MG63 (cell line): ENCODE measurements at regions not wholly inside any gene's neighbourhood (a gene's known extent, or its start where the extent isn't known, plus 50 kb on each side); places are given as distances from the start of the nearest gene placed in this dataset.

Experiments
- DNase-seq: peaks from one replicate; pipeline ENCODE4 v3.0.0-alpha.2; 2020
- H3K27me3 ChIP-seq: fragments of 250-450 bp; sonication (Bioruptor Pico); 2 replicates; pipeline ENCODE4 v1.5.1; 2020; ENCODE audit warnings: mild to moderate bottlenecking, moderate library complexity
- H3K36me3 ChIP-seq: fragments of 250-450 bp; sonication (Bioruptor Pico); 2 replicates; pipeline ENCODE4 v1.5.1; 2020; ENCODE audit warnings: mild to moderate bottlenecking, moderate library complexity
- H3K4me3 ChIP-seq: fragments of 250-450 bp; sonication (Bioruptor Pico); 2 replicates; pipeline ENCODE4 v1.5.1; 2020; ENCODE audit warnings: mild to moderate bottlenecking, moderate library complexity
- H3K9me3 ChIP-seq: fragments of 250-450 bp; sonication (Bioruptor Pico); 2 replicates; pipeline ENCODE4 v1.5.1; 2020; ENCODE audit warnings: mild to moderate bottlenecking, moderate library complexity

DNA sequence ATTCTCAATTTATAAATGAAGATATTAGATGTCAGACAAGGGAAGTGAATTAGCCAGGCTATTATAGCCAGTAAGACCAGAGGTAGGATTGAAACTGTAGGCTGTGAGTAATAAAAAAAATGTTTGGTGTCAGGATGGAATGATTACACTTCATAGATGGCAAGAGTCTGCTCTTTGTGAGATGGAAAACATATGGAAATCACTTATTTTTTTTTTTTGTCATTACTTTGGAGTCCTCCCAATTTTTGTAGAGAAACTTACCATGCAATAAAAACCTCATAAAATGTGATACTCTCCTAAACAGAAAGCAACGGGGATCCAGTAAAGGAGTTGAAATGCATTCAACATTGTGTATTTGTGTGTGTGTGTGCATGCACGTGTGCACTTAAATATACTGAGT is 532.7 kb upstream of the CDH8 start:
- Histone ChIP-seq H3K36me3 (no peaks in the 10 kb centered on the region), H3K9me3 (no peaks in the 10 kb centered on the region), H3K4me3 (no peak overlapping the region), H3K27me3 (no peaks in the 10 kb centered on the region)
- no peak for DNase-seq

GRCh38 chr16:62565706-62566105 is 529.5 kb upstream of the CDH8 start:
- Histone ChIP-seq H3K4me3 (no peak overlapping the region), H3K27me3 (no peaks in the 10 kb centered on the region), H3K9me3 (no peaks in the 10 kb centered on the region), H3K36me3 (no peaks in the 10 kb centered on the region)
- DNase-seq: no peak

- no peak for DNase-seq
- Histone ChIP-seq H3K27me3 (no peaks in the 10 kb centered on the region), H3K36me3 (no peaks in the 10 kb centered on the region), H3K4me3 (no peak overlapping the region), H3K9me3 (no peaks in the 10 kb centered on the region)
These were observed 528.1 kb upstream of the CDH8 start for GRCh38 chr16:62564291-62564690.

DNA sequence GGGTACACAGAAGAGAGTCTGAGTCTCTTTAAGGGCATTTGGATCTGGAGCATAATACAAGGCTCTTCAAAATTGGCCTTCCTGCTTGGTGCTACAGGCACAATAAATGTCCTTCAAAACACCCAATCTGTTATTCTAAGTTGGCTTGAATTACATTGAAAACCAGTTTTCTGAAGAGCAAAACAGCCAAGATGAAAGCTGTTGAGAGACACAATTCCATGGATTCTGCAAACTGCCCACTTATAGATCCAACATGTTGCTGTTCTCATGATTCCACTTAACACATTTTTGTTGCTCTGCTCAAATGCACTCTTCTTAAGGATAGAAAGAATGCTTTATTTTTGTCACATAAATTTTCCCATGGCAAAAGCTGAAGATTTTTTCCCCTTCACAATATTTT is 525.9 kb upstream of the CDH8 start:
- Histone ChIP-seq H3K27me3 (no peaks in the 10 kb centered on the region), H3K9me3 (no peaks in the 10 kb centered on the region), H3K36me3 (no peaks in the 10 kb centered on the region), H3K4me3 (no peak overlapping the region)
- DNase-seq: no peak

- H3K27me3 ChIP-seq: no peaks in the 10 kb centered on the region
- DNase-seq: no peak
- H3K9me3 ChIP-seq: no peaks in the 10 kb centered on the region
- H3K4me3 ChIP-seq: no peak overlapping the region
- no peaks in the 10 kb centered on the region for H3K36me3 ChIP-seq
These were observed 513.6 kb upstream of the CDH8 start for GRCh38 chr16:62549875-62550274.

GRCh38 chr16:62548095-62548494 is 511.9 kb upstream of the CDH8 start:
- Histone ChIP-seq H3K27me3 (no peaks in the 10 kb centered on the region), H3K36me3 (no peaks in the 10 kb centered on the region), H3K4me3 (no peak overlapping the region), H3K9me3 (no peaks in the 10 kb centered on the region)
- no peak for DNase-seq

- DNase-seq: no peak
- Histone ChIP-seq H3K9me3 (no peaks in the 10 kb centered on the region), H3K4me3 (no peak overlapping the region), H3K36me3 (no peaks in the 10 kb centered on the region), H3K27me3 (no peaks in the 10 kb centered on the region)
These were observed 510.5 kb upstream of the CDH8 start for GRCh38 chr16:62546701-62547100.

- no peak for DNase-seq
- no peak overlapping the region for H3K4me3 ChIP-seq
- H3K36me3 ChIP-seq: no peaks in the 10 kb centered on the region
- H3K27me3 ChIP-seq: no peaks in the 10 kb centered on the region
- no peaks in the 10 kb centered on the region for H3K9me3 ChIP-seq
These were observed 508.8 kb upstream of the CDH8 start for GRCh38 chr16:62545039-62545438.

DNA sequence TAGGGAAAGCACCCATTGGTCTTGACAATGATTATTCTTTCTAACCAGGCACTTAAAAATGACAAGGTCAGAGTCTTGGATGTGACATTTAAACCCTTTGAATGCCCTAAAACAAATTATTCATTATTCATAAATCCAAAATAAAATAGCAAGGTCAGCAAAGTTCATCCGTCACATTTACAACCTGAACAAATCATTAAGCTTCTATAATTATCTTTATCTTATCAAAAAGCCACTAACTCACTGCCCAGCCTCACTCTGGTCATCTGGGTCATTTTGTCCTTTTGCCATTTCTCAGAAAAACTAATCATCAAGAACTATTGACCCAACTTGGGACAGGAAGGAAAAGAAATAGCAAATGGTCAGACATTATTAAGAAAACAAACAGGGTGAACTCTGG is 507.3 kb upstream of the CDH8 start:
- DNase-seq: no peak
- H3K4me3 ChIP-seq: no peak overlapping the region
- no peaks in the 10 kb centered on the region for H3K9me3 ChIP-seq
- H3K36me3 ChIP-seq: no peaks in the 10 kb centered on the region
- no peaks in the 10 kb centered on the region for H3K27me3 ChIP-seq

DNA sequence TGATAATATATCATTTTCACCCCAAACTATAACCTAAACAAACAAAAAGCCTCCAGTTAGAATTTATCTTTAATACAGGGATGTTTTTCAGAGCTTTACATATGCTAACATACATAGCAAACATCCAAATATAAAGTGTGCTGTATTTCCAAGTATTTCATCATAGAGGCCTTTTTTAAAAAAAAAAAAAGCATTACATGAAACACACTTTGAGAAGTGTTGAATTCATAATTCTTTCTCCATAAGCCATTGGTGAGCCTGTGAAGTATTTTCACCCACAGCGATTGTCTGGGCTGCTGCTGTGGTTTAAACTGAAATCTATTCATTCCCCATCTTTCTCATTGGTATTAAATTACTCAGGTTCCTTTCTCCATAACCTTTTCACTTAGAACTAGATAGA is 503.4 kb upstream of the CDH8 start:
- Histone ChIP-seq H3K36me3 (no peaks in the 10 kb centered on the region), H3K4me3 (no peak overlapping the region), H3K9me3 (no peaks in the 10 kb centered on the region), H3K27me3 (no peaks in the 10 kb centered on the region)
- DNase-seq: no peak

DNA sequence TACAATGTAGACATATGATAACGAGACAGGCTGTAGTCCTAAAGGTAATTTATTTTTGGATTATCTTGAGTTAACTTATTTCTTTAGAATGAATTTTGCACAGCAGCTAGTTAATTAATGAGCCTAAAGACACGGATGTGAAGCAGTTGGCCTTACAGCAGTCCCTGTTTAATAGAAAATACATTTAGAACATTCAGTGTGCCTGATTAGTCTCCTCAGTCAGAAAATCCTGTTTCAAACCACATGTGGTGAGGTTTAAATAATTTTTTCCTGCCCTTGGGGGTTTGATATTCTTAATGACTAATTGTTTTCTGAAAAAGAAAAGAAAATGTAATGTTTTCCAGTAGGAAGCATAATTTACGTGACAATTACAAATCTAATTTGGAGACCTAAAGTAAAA is 494.2 kb upstream of the CDH8 start:
- Histone ChIP-seq H3K36me3 (no peaks in the 10 kb centered on the region), H3K27me3 (no peaks in the 10 kb centered on the region), H3K4me3 (no peak overlapping the region), H3K9me3 (no peaks in the 10 kb centered on the region)
- no peak for DNase-seq

- Histone ChIP-seq H3K27me3 (no peaks in the 10 kb centered on the region), H3K36me3 (no peaks in the 10 kb centered on the region), H3K4me3 (no peak overlapping the region), H3K9me3 (no peaks in the 10 kb centered on the region)
- no peak for DNase-seq
These were observed 479.8 kb upstream of the CDH8 start for GRCh38 chr16:62516001-62516400.

DNA sequence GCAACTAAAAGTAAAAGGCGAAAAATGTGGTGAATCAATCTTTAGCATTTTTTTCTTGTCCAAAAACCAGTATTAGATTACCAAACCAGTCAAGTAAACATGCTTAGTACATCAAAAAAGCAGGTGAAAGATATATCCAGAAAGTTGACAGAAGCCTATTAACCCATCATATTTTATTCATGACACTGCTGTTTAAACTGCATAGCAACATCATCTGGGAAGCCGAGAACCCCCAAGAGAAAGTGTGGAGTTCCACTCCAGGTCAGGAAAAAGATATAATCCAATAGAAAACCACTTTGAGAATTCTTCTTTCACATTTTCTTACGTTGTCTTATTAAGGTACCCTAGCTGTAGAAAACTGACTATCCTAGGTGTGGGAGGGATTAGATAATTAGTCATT is 466.8 kb upstream of the CDH8 start:
- Histone ChIP-seq H3K4me3 (no peak overlapping the region), H3K9me3 (no peaks in the 10 kb centered on the region), H3K27me3 (no peaks in the 10 kb centered on the region), H3K36me3 (no peaks in the 10 kb centered on the region)
- no peak for DNase-seq

- Histone ChIP-seq H3K36me3 (no peaks in the 10 kb centered on the region), H3K9me3 (no peaks in the 10 kb centered on the region), H3K27me3 (no peaks in the 10 kb centered on the region), H3K4me3 (no peak overlapping the region)
- DNase-seq: no peak
These were observed 442.7 kb upstream of the CDH8 start for GRCh38 chr16:62478903-62479458.

- H3K36me3 ChIP-seq: no peaks in the 10 kb centered on the region
- H3K27me3 ChIP-seq: no peaks in the 10 kb centered on the region
- H3K9me3 ChIP-seq: no peaks in the 10 kb centered on the region
- no peak overlapping the region for H3K4me3 ChIP-seq
- DNase-seq: no peak
These were observed 441.6 kb upstream of the CDH8 start for GRCh38 chr16:62477796-62478195.

DNA sequence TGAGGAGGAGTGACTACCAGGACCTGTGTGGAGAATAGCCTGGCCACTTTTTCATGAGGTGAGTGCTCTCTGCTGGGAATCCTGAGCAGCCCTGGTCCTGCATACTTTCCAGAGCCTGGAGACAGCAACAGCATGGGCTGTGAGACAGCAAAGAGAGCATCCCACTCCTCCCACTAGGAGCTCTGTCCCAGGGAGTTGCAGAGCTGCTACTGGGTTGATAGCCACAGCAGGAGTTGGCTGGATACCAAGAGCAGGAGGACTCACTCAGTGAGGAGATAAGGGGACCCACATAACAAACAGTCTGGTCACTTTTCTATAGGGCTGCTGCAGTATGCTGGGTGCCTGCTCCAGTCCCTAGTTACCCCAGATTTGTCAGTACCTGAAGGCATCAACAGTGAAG is 439.3 kb upstream of the CDH8 start:
- Histone ChIP-seq H3K36me3 (no peaks in the 10 kb centered on the region), H3K27me3 (no peaks in the 10 kb centered on the region), H3K9me3 (no peaks in the 10 kb centered on the region), H3K4me3 (no peak overlapping the region)
- DNase-seq: no peak

DNA sequence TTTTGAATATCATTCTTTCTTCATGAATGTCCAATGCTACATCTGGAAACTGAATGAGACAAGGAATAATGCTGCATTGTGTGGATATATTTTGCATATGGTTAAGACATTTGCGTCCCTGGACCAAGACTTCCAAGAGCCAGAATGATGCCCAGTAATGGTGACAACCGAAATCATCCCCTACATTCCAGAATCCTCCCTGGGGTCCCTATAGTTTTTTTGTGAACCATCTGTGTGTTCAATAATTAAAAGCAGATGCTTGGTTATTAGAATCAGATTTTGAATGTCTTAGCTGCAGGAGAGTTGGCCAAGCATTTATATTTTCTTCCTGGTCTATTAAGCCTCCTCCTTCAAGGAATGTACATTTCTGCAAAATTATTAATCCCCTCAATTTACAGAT is 426.7 kb upstream of the CDH8 start:
- no peak for DNase-seq
- Histone ChIP-seq H3K4me3 (no peak overlapping the region), H3K27me3 (no peaks in the 10 kb centered on the region), H3K36me3 (no peaks in the 10 kb centered on the region), H3K9me3 (no peaks in the 10 kb centered on the region)

- H3K4me3 ChIP-seq: no peak overlapping the region
- H3K9me3 ChIP-seq: no peaks in the 10 kb centered on the region
- H3K27me3 ChIP-seq: no peaks in the 10 kb centered on the region
These were observed 414.1 kb upstream of the CDH8 start for GRCh38 chr16:62450291-62450690.

DNA sequence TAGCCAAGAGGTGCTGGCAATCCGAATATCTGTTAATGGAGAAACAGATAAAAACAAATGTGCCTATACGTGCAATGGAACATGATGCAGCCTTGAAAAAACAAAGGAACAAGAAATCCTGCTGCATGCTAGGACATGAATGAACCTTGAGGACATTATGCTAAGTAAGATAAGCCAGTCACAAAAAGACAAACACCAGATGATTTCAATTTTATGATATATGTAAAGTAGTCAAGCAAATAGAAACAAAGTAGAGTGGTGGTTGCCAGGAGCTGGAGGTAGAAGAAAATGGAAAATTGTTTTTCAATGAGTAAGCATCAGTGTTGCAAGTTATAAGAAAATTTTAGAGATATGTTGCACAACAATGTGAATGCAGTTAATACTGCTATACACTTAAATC is 409.7 kb upstream of the CDH8 start:
- DNase-seq: no peak
- no peaks in the 10 kb centered on the region for H3K9me3 ChIP-seq
- no peaks in the 10 kb centered on the region for H3K27me3 ChIP-seq
- no peaks in the 10 kb centered on the region for H3K36me3 ChIP-seq
- no peak overlapping the region for H3K4me3 ChIP-seq

More at GRCh38 chr16:62450291-62450690, 414.1 kb upstream of the CDH8 start:
- DNase-seq: no peak
- no peaks in the 10 kb centered on the region for H3K36me3 ChIP-seq
